Body of pancreas (tissue), 4 donors: ENCODE measurements at regions not wholly inside any gene's neighbourhood (a gene's known extent, or its start where the extent isn't known, plus 50 kb on each side); places are given as distances from the start of the nearest gene placed in this dataset.

Experiments used
- ATAC-seq: fragments of 150-250 bp; one replicate; pipeline ENCODE4 v1.9.1; 2016
- DNase-seq, 4 donors: peaks; one replicate each; pipeline ENCODE4 v3.0.0-alpha.2; 2019
- H3K27ac ChIP-seq, 4 donors: fragments of 200-600 bp; sonication (generic); 1 replicate in 3 of 4; 2 replicates in 1 of 4; pipeline versions ENCODE4 v1.5.1 to v1.6.1; 2016 to 2019; ENCODE audit warnings: mild to moderate bottlenecking in 1 of 4, mixed read lengths in 1 of 4, moderate library complexity in 1 of 4
- H3K27me3 ChIP-seq, 2 donors: fragments of 200-600 bp; sonication (generic); one replicate each; pipeline ENCODE4 v1.6.0; 2016; ENCODE audit warnings: mild to moderate bottlenecking in 1 of 2
- H3K36me3 ChIP-seq, 2 donors: fragments of 200-600 bp; sonication (generic); replicated peaks in 1 of 2; 2 replicates each; pipeline ENCODE4 v1.5.1; 2016; ENCODE audit warnings: low read depth in 2 of 2; ENCODE audit not compliant: insufficient read depth in 1 of 2
- H3K4me1 ChIP-seq: fragments of 200-600 bp; sonication (generic); one replicate; pipeline ENCODE4 v1.6.0; 2016
- H3K4me3 ChIP-seq, 2 donors: fragments of 200-600 bp; sonication (generic); 1 replicate in 1 of 2; 2 replicates in 1 of 2; pipeline ENCODE4 v1.5.1; 2016 to 2019
- H3K9me3 ChIP-seq, 3 donors: fragments of 200-600 bp; sonication (generic); 1 replicate in 2 of 3; 2 replicates in 1 of 3; pipeline ENCODE4 v1.5.1; 2016
- POLR2A ChIP-seq, 3 donors: fragments of 450-650 bp; IDR thresholded peaks; one replicate each; pipeline ENCODE4 v1.6.1; 2016; ENCODE audit warnings: antibody characterized with exemption in 3 of 3, mild to moderate bottlenecking in 2 of 3
- WGBS, 2 donors: methylation state at CpG; one replicate each; pipeline ENCODE4 v1.1.5; 2017; 5-methylcytosine and 5-hydroxymethylcytosine counted together
- intact Hi-C: fragments of 100-400 bp; cut with DNase I; formaldehyde crosslinking; loops from one replicate; pipeline ENCODE4 v1.15.1; 2023
- TF ChIP-seq, protein P1 (sequence below), 7 experiments: fragments of 450-650 bp in 4 of 7; fragments of 200-600 bp in 3 of 7; sonication (generic) in 3 of 7; IDR thresholded peaks; one replicate each; pipeline ENCODE4 v1.5.1; 2016 to 2019; ENCODE audit warnings: antibody characterized with exemption in 7 of 7

DNA sequence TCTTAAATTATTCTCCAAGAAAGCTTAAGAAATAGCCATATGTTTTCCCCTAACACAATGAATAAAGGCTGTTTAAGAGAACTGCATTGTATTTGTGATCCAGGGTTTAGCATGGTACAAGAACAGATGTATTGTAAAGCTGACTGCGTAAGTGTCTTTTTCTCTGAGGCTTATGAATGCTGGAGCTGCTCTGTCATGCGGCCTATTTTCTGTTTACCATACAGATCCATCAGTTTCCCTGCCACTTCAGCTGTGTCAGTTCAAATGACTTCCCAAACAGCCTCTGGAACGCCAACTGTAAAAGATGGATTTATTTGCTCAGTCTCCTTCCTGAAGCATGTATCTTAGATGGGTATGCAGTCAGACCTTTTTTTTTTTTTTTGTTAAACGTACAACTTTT is 419.3 kb upstream of the HS3ST5 start:
- H3K27ac ChIP-seq: no peak overlapping the region
- ATAC-seq (no peak), DNase-seq (no peak)
- intact Hi-C loops: no loop called here
- no peak for TF ChIP-seq POLR2A (IDR thresholded peaks at IDR 0.05)
- TF ChIP-seq, protein P1, sequence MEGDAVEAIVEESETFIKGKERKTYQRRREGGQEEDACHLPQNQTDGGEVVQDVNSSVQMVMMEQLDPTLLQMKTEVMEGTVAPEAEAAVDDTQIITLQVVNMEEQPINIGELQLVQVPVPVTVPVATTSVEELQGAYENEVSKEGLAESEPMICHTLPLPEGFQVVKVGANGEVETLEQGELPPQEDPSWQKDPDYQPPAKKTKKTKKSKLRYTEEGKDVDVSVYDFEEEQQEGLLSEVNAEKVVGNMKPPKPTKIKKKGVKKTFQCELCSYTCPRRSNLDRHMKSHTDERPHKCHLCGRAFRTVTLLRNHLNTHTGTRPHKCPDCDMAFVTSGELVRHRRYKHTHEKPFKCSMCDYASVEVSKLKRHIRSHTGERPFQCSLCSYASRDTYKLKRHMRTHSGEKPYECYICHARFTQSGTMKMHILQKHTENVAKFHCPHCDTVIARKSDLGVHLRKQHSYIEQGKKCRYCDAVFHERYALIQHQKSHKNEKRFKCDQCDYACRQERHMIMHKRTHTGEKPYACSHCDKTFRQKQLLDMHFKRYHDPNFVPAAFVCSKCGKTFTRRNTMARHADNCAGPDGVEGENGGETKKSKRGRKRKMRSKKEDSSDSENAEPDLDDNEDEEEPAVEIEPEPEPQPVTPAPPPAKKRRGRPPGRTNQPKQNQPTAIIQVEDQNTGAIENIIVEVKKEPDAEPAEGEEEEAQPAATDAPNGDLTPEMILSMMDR (IDR thresholded peaks at IDR 0.05): no peak
- H3K9me3 ChIP-seq: no peaks in the 10 kb centered on the region
- H3K4me1 ChIP-seq: no peaks in the 10 kb centered on the region
- no peaks in the 10 kb centered on the region for H3K36me3 ChIP-seq
- WGBS, 2 donors: 49 to 51% methylated on average over 4 of the region's 4 CpGs
- no peak overlapping the region for H3K4me3 ChIP-seq
- H3K27me3 ChIP-seq: no peaks in the 10 kb centered on the region

DNA sequence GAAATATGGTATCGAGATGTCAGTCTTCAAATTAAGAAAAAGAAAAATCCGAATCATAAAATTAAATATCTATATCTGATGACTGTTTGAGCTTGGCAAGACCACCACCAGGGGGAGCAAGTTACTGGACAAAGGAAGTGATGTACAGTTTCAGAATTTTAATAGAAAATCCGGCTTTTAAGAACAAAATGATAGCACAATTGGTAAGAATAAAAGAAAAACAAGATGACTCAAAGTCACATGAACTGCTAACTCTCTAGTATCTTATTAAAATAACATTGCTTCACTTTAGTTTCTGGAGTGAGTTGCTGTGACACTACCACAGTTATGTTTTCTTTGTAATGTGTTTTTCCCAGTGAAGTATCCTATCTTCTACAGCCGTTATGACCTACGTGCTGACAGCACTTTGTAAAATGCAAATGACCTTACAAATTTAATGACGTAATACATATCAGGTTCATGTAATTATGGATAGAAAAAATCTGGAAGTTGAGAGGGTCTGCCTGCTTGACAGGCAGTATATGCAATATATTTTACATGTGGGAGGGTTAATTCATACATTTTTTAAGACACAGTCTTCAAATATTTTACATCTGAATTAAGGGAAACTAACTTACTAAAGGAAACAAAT is 405.3 kb upstream of the HS3ST5 start:
- ATAC-seq (no peak), DNase-seq (peak; percentile 55 to 70 (median 64))
- Histone ChIP-seq H3K36me3 (no peaks in the 10 kb centered on the region), H3K27ac (no peak overlapping the region), H3K4me1 (no peaks in the 10 kb centered on the region), H3K9me3 (no peaks in the 10 kb centered on the region), H3K4me3 (no peak overlapping the region), H3K27me3 (no peaks in the 10 kb centered on the region)
- 8 to 12% methylated on average over 6 of the region's 6 CpGs for WGBS, 2 donors
- TF ChIP-seq POLR2A (IDR thresholded peaks at IDR 0.05): no peak
- TF ChIP-seq, protein P1 (IDR thresholded peaks at IDR 0.05): peak; percentile 56 to 81 (median 66)
- intact Hi-C loops: loop anchor here (10.0 kb wide), 1 partner anchor 1147 kb away; no protein-coding TSS in a partner anchor

DNA sequence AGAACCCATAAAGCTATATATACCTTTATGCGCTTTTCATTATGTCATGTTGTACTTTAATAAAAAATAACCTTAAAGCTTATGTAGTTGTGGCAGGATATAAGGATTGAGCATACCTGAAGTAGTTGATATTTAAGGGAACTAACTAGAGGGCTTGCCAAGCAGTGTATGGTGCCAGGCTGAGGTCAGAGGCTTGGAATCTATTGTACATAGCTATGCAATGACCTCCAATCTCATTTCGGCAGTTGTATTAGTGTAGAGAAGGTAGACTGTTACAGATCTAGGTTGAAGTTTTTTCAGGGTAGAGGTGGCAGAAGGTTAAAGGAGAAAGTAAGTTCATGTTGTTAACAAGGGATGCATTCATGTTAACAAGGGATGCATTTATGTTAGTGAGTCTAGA is 397.7 kb upstream of the HS3ST5 start:
- TF ChIP-seq, protein P1 (IDR thresholded peaks at IDR 0.05): no peak
- no peak for TF ChIP-seq POLR2A (IDR thresholded peaks at IDR 0.05)
- intact Hi-C loops: loop anchor here (10.0 kb wide), 1 partner anchor 1154 kb away; no protein-coding TSS in a partner anchor
- Histone ChIP-seq H3K4me1 (no peaks in the 10 kb centered on the region), H3K9me3 (no peaks in the 10 kb centered on the region), H3K36me3 (no peaks in the 10 kb centered on the region), H3K27ac (no peak overlapping the region), H3K27me3 (no peaks in the 10 kb centered on the region), H3K4me3 (no peak overlapping the region)
- WGBS, 2 donors: 58 to 72% methylated on average over 2 of the region's 2 CpGs
- ATAC-seq: peak; percentile 69
- peak in 2 of 4 donors; percentile 24 to 29 for DNase-seq

DNA sequence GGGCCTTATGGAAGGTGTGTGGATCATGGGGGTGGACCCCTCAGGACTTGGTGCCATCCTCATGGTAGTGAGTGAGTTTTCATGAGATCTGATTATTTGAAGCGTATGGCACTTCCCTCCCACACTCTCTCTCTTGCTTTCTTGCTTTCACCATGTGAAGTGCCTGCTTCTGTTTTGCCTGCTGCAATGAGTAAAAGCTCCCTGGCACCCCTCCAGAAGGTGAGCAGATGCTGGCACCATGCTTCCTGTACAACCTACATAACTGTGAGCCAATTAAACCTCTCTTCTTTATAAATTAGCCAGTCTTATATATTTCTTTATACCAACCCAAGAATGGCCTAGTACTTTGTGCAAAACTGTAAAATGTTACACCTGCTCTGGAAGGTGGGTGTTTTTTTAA is 396.8 kb upstream of the HS3ST5 start:
- ATAC-seq: no peak
- Histone ChIP-seq H3K9me3 (no peaks in the 10 kb centered on the region), H3K4me1 (no peaks in the 10 kb centered on the region), H3K4me3 (no peak overlapping the region), H3K27ac (no peak overlapping the region), H3K27me3 (no peaks in the 10 kb centered on the region), H3K36me3 (no peaks in the 10 kb centered on the region)
- peak in 2 of 4 donors; percentile 5 to 11 for DNase-seq
- 72 to 100% methylated on average over 1 of the region's 1 CpG for WGBS, 2 donors
- TF ChIP-seq POLR2A (IDR thresholded peaks at IDR 0.05): no peak
- TF ChIP-seq, protein P1 (IDR thresholded peaks at IDR 0.05): no peak
- intact Hi-C loops: loop anchor here (10.0 kb wide), 1 partner anchor 1155 kb away; no protein-coding TSS in a partner anchor
